ENCODE measurements at regions not wholly inside any gene's neighbourhood (a gene's known extent, or its start where the extent isn't known, plus 50 kb on each side); places are given as distances from the start of the nearest gene placed in this dataset.

GRCh38 chr11:95585069-95585751, 204.4 kb downstream of the FAM76B start:
- no peak for DNase-seq

- no peak for DNase-seq
These were observed 205.0 kb downstream of the FAM76B start for GRCh38 chr11:95584589-95584988.

GRCh38 chr11:95584180-95584579, 205.4 kb downstream of the FAM76B start:
- DNase-seq: no peak

- no peak for DNase-seq
These were observed 211.7 kb downstream of the FAM76B start for GRCh38 chr11:95577716-95578460.

- no peak for DNase-seq
These were observed 213.3 kb downstream of the FAM76B start for GRCh38 chr11:95576146-95576845.

- no peak for DNase-seq
These were observed 214.1 kb downstream of the FAM76B start for GRCh38 chr11:95575517-95575916.

GRCh38 chr11:95571718-95572260, 217.8 kb downstream of the FAM76B start:
- DNase-seq: no peak

- DNase-seq: no peak
These were observed 218.7 kb downstream of the FAM76B start for GRCh38 chr11:95570845-95571244.

- DNase-seq: no peak
These were observed 220.4 kb downstream of the FAM76B start for GRCh38 chr11:95569207-95569606.

- DNase-seq: no peak
These were observed 221.3 kb downstream of the FAM76B start for GRCh38 chr11:95568281-95568680.

- no peak for DNase-seq
These were observed 221.9 kb downstream of the FAM76B start for GRCh38 chr11:95567685-95568084.

- DNase-seq: peak; percentile 36
These were observed 223.4 kb downstream of the FAM76B start for GRCh38 chr11:95566211-95566610.

GRCh38 chr11:95565724-95566141, 223.8 kb downstream of the FAM76B start:
- no peak for DNase-seq

- DNase-seq: no peak
These were observed 225.7 kb downstream of the FAM76B start for GRCh38 chr11:95563859-95564258.

- DNase-seq: no peak
These were observed 226.4 kb downstream of the FAM76B start for GRCh38 chr11:95563173-95563572.

- DNase-seq: peak; percentile 29
These were observed 227.2 kb downstream of the FAM76B start for GRCh38 chr11:95562196-95562921.

GRCh38 chr11:95559899-95560298, 229.7 kb downstream of the FAM76B start:
- no peak for DNase-seq

- DNase-seq: no peak
These were observed 232.2 kb downstream of the FAM76B start for GRCh38 chr11:95557376-95557775.

GRCh38 chr11:95556342-95557163, 233.0 kb downstream of the FAM76B start:
- DNase-seq: peak; percentile 73

- no peak for DNase-seq
These were observed 233.6 kb downstream of the FAM76B start for GRCh38 chr11:95556011-95556341.

- DNase-seq: no peak
These were observed 234.7 kb downstream of the FAM76B start for GRCh38 chr11:95554911-95555310.

Measured in left kidney (tissue), 1 donor.